Keratinocyte (primary cell): ENCODE measurements at regions not wholly inside any gene's neighbourhood (a gene's known extent, or its start where the extent isn't known, plus 50 kb on each side); places are given as distances from the start of the nearest gene placed in this dataset.

ENCODE experiments used
- DNase-seq: peaks from one replicate; pipeline ENCODE4 v3.0.0-alpha.2; 2011; ENCODE audit warnings: low read depth, missing footprints, low spot score
- FAIRE-seq: peaks from 2 replicates; lab custom pipeline; 2011; peaks lifted over from hg19 to GRCh38; lab: Jason Lieb, UNC
- H2AFZ ChIP-seq: 2 replicates; pipeline ENCODE4 v1.6.0; 2012; ENCODE audit warnings: low read length, control low read depth, inconsistent platforms; ENCODE audit not compliant: control insufficient read depth
- H3K27ac ChIP-seq: 2 replicates; pipeline ENCODE4 v1.5.1; 2011; ENCODE audit warnings: low read length; ENCODE audit not compliant: control insufficient read depth, insufficient read depth
- H3K27me3 ChIP-seq: 3 replicates; pipeline ENCODE4 v1.6.0; 2011; ENCODE audit warnings: low read length; ENCODE audit not compliant: control insufficient read depth, insufficient read depth; ENCODE audit errors: extremely low read depth
- H3K36me3 ChIP-seq, 2 experiments: 2 replicates in 1 of 2; 3 replicates in 1 of 2; pipeline ENCODE4 v1.5.1; 2011; ENCODE audit warnings: low read length in 2 of 2, mild to moderate bottlenecking in 1 of 2; ENCODE audit not compliant: control insufficient read depth in 2 of 2, insufficient read depth in 2 of 2; ENCODE audit errors: extremely low read depth in 1 of 2
- H3K4me1 ChIP-seq: 3 replicates; pipeline ENCODE4 v1.5.1; 2011; ENCODE audit warnings: low read length; ENCODE audit not compliant: control insufficient read depth, insufficient read depth; ENCODE audit errors: extremely low read depth
- H3K4me2 ChIP-seq: 3 replicates; pipeline ENCODE4 v1.6.0; 2011; ENCODE audit warnings: low read depth, low read length; ENCODE audit not compliant: control insufficient read depth, insufficient read depth; ENCODE audit errors: extremely low read depth
- H3K4me3 ChIP-seq, 3 experiments: fragments of 200-600 bp in 1 of 3; sonication (generic) in 1 of 3; 2 replicates in 2 of 3; 3 replicates in 1 of 3; pipeline ENCODE4 v1.5.1; 2011 to 2016; ENCODE audit warnings: low read length in 3 of 3, mild to moderate bottlenecking in 3 of 3, control low read depth in 2 of 3, inconsistent platforms in 1 of 3, low read depth in 1 of 3, mixed read lengths in 1 of 3, mixed run types in 1 of 3, moderate library complexity in 1 of 3; ENCODE audit not compliant: control insufficient read depth in 2 of 3, insufficient read depth in 2 of 3; ENCODE audit errors: extremely low read depth in 1 of 3
- H3K79me2 ChIP-seq: 2 replicates; pipeline ENCODE4 v1.6.0; 2012; ENCODE audit warnings: low read length; ENCODE audit not compliant: control insufficient read depth, insufficient read depth
- H3K9ac ChIP-seq: 3 replicates; pipeline ENCODE4 v1.6.0; 2011; ENCODE audit warnings: low read length; ENCODE audit not compliant: control insufficient read depth, insufficient read depth; ENCODE audit errors: extremely low read depth
- H3K9me1 ChIP-seq: 3 replicates; pipeline ENCODE4 v1.6.0; 2011; ENCODE audit warnings: low read length; ENCODE audit not compliant: control insufficient read depth, insufficient read depth; ENCODE audit errors: extremely low read depth
- H3K9me3 ChIP-seq: 2 replicates; pipeline ENCODE4 v1.5.1; 2012; ENCODE audit warnings: low read depth, low read length; ENCODE audit not compliant: control insufficient read depth
- H4K20me1 ChIP-seq: 3 replicates; pipeline ENCODE4 v1.6.0; 2011; ENCODE audit warnings: low read length; ENCODE audit not compliant: control insufficient read depth, insufficient read depth; ENCODE audit errors: extremely low read depth
- CTCF ChIP-seq, 3 experiments: IDR thresholded peaks in 1 of 3; conservative IDR thresholded peaks in 1 of 3; optimal IDR thresholded peaks in 1 of 3; 2 replicates in 2 of 3; 3 replicates in 1 of 3; pipeline versions ENCODE3 to v1.5.1; 2011; ENCODE audit warnings: low read length in 3 of 3, mild to moderate bottlenecking in 3 of 3, moderate library complexity in 2 of 3, control low read depth in 1 of 3, inconsistent platforms in 1 of 3; ENCODE audit not compliant: insufficient read depth in 2 of 3; ENCODE audit errors: extremely low read depth in 1 of 3
- EZH2 ChIP-seq: IDR thresholded peaks from one replicate; pipeline ENCODE4 v1.6.1; 2012; ENCODE audit warnings: inconsistent platforms, mild to moderate bottlenecking, low read length, moderate library complexity
- dilution Hi-C: fragments of 300-500 bp; cut with MboI; formaldehyde crosslinking; loops from one replicate; pipeline ENCODE4 v1.7.0; 2020; ENCODE audit warnings: low sequenced_read_pairs; ENCODE audit not compliant: extremely low pct_ligation_motif_present

- Histone ChIP-seq H3K27me3 (no peaks in the 10 kb centered on the region), H3K9me1 (no peaks in the 10 kb centered on the region), H3K9ac (no peak overlapping the region), H3K27ac (no peak overlapping the region), H3K36me3 (no peaks in the 10 kb centered on the region), H3K4me2 (no peak overlapping the region), H3K4me1 (no peaks in the 10 kb centered on the region), H3K4me3 (no peak overlapping the region), H4K20me1 (no peaks in the 10 kb centered on the region), H3K9me3 (no peaks in the 10 kb centered on the region), H3K79me2 (no peaks in the 10 kb centered on the region), H2AFZ (no peak overlapping the region)
- DNase-seq: no peak
- dilution Hi-C loops: no loop called here
- TF ChIP-seq CTCF (optimal IDR thresholded peaks at IDR 0.05 in 1 of 3, IDR thresholded peaks at IDR 0.05 in 1 of 3, conservative IDR thresholded peaks at IDR 0.05 in 1 of 3; ENCODE audit: extremely low read depth in 1 of 3, insufficient read depth in 2 of 3, low read length in 3 of 3): no peak
- no peak for TF ChIP-seq EZH2
- FAIRE-seq: no peak
Observed at GRCh38 chr9:26391036-26391435, 501.6 kb downstream of the CAAP1 start.

GRCh38 chr9:26375448-26375847 is 517.2 kb downstream of the CAAP1 start:
- Histone ChIP-seq H3K9ac (no peak overlapping the region), H3K4me1 (no peaks in the 10 kb centered on the region), H3K4me3 (no peak overlapping the region), H3K27ac (no peak overlapping the region), H2AFZ (no peak overlapping the region), H3K9me1 (no peaks in the 10 kb centered on the region), H4K20me1 (no peaks in the 10 kb centered on the region), H3K27me3 (no peaks in the 10 kb centered on the region), H3K79me2 (no peaks in the 10 kb centered on the region), H3K36me3 (no peaks in the 10 kb centered on the region), H3K4me2 (no peak overlapping the region), H3K9me3 (no peaks in the 10 kb centered on the region)
- FAIRE-seq: no peak
- TF ChIP-seq CTCF (optimal IDR thresholded peaks at IDR 0.05 in 1 of 3, IDR thresholded peaks at IDR 0.05 in 1 of 3, conservative IDR thresholded peaks at IDR 0.05 in 1 of 3; ENCODE audit: extremely low read depth in 1 of 3, insufficient read depth in 2 of 3, low read length in 3 of 3): no peak
- no peak for TF ChIP-seq EZH2
- DNase-seq: no peak
- dilution Hi-C loops: no loop called here
